Neural progenitor cell (in vitro differentiated cells): ENCODE measurements at regions not wholly inside any gene's neighbourhood (a gene's known extent, or its start where the extent isn't known, plus 50 kb on each side); places are given as distances from the start of the nearest gene placed in this dataset.
"Not testable (repeated sequence)": the region's sequence is repeated elsewhere in the genome, so short reads cannot be mapped to it uniquely, and the experiment has no call there.

Source experiments
- DNase-seq: peaks from one replicate; pipeline ENCODE4 v3.0.0-alpha.2; 2016; ENCODE audit warnings: low spot score
- H2AFZ ChIP-seq: fragments of 200-600 bp; sonication (generic); replicated peaks from 2 replicates; pipeline ENCODE4 v1.6.1; 2016; ENCODE audit warnings: antibody characterized with exemption
- H3F3A ChIP-seq: fragments of 200-600 bp; sonication (generic); 2 replicates; pipeline ENCODE4 v1.6.1; 2016; ENCODE audit warnings: antibody characterized with exemption, low read depth
- H3K27ac ChIP-seq: fragments of 200-600 bp; sonication (generic); 2 replicates; pipeline ENCODE4 v1.5.1; 2016; ENCODE audit warnings: mild to moderate bottlenecking
- H3K27me3 ChIP-seq: fragments of 200-600 bp; sonication (generic); 2 replicates; pipeline ENCODE4 v1.6.1; 2016; ENCODE audit warnings: mild to moderate bottlenecking, moderate library complexity
- H3K36me3 ChIP-seq: fragments of 200-600 bp; sonication (generic); 2 replicates; pipeline ENCODE4 v1.5.1; 2016
- H3K4me1 ChIP-seq: fragments of 200-600 bp; sonication (generic); 2 replicates; pipeline ENCODE4 v1.6.1; 2016; ENCODE audit warnings: mixed run types
- H3K4me2 ChIP-seq: fragments of 200-600 bp; sonication (generic); 2 replicates; pipeline ENCODE4 v1.6.1; 2016
- H3K4me3 ChIP-seq: fragments of 200-600 bp; sonication (generic); 2 replicates; pipeline ENCODE4 v1.5.1; 2016
- H3K79me2 ChIP-seq: fragments of 200-600 bp; sonication (generic); 2 replicates; pipeline ENCODE4 v1.6.1; 2016; ENCODE audit warnings: low read depth
- H3K9ac ChIP-seq: fragments of 200-600 bp; sonication (generic); 2 replicates; pipeline ENCODE4 v1.6.1; 2016
- H3K9me3 ChIP-seq: fragments of 200-600 bp; sonication (generic); 2 replicates; pipeline ENCODE4 v1.5.1; 2016; ENCODE audit warnings: low read depth
- H4K20me1 ChIP-seq: fragments of 200-600 bp; sonication (generic); 2 replicates; pipeline ENCODE4 v1.6.1; 2016; ENCODE audit warnings: low read depth
- H3K27ac Mint-ChIP-seq: 3 replicates; pipeline ENCODE4 v1.8.0; 2021; ENCODE audit warnings: mixed read lengths
- H3K27me3 Mint-ChIP-seq: 2 replicates; pipeline ENCODE4 v1.8.0; 2022; ENCODE audit warnings: low read depth, mild to moderate bottlenecking, inconsistent platforms, moderate library complexity, mixed read lengths; ENCODE audit not compliant: insufficient read depth
- H3K36me3 Mint-ChIP-seq: 3 replicates; pipeline ENCODE4 v1.8.0; 2021; ENCODE audit warnings: mixed read lengths
- H3K4me1 Mint-ChIP-seq: 3 replicates; pipeline ENCODE4 v1.8.0; 2021; ENCODE audit warnings: mixed read lengths
- H3K4me3 Mint-ChIP-seq: 3 replicates; pipeline ENCODE4 v1.8.0; 2021; ENCODE audit warnings: mild to moderate bottlenecking, moderate library complexity, mixed read lengths
- H3K9me3 Mint-ChIP-seq: 3 replicates; pipeline ENCODE4 v1.8.0; 2020; ENCODE audit warnings: mixed read lengths
- EZH2 ChIP-seq: fragments of 200-600 bp; sonication (generic); IDR thresholded peaks from 2 replicates; pipeline ENCODE4 v1.6.1; 2017; ENCODE audit warnings: antibody characterized with exemption, mild to moderate bottlenecking, moderate library complexity
- EZH2phosphoT487 ChIP-seq: fragments of 200-600 bp; sonication (generic); IDR thresholded peaks from 2 replicates; pipeline ENCODE4 v1.6.1; 2017; ENCODE audit warnings: antibody characterized with exemption
- TF ChIP-seq, protein P1 (sequence below): fragments of 200-600 bp; sonication (generic); IDR thresholded peaks from 2 replicates; pipeline ENCODE4 v1.5.1; 2017; ENCODE audit warnings: antibody characterized with exemption, mild to moderate bottlenecking

DNA sequence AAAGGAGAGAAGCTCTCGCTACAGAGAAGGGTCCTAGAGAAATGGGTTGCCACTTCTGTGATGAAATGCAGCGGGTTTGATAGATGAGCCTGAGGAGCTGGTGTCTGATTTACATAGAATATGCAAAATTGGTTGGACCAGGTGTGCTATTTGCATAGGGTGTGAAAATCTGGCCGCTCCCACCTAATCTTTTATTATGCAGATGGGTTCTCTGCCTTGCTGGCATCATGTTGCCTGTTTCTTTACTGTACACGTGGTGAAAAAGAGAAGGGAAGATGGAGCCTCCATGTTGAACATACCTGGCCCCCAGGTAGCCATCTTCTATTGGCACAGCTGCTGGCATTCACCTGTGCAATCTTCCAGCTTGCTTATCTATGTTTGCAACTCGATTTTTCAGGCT is 212.2 kb downstream of the ANKRD7 start:
- H3K36me3 Mint-ChIP-seq: no peaks in the 10 kb centered on the region
- no peak for DNase-seq
- no peaks in the 10 kb centered on the region for H3F3A ChIP-seq

GRCh38 chr7:118449030-118449429 is 224.5 kb downstream of the ANKRD7 start:
- H3K4me1 ChIP-seq, H2AFZ ChIP-seq, H3K27me3 ChIP-seq, H3K4me1 Mint-ChIP-seq, H3K36me3 Mint-ChIP-seq, H3K9ac ChIP-seq, H3K4me2 ChIP-seq, H3K9me3 ChIP-seq, H3K79me2 ChIP-seq, H3K36me3 ChIP-seq, H3K27ac Mint-ChIP-seq, H3K27ac ChIP-seq, DNase-seq, H3K27me3 Mint-ChIP-seq, H3K4me3 ChIP-seq, H4K20me1 ChIP-seq, H3K4me3 Mint-ChIP-seq, H3F3A ChIP-seq, H3K9me3 Mint-ChIP-seq: not testable (repeated sequence)

More for the DNA sequence above, 212.2 kb downstream of the ANKRD7 start:
- H2AFZ ChIP-seq: no peak overlapping the region
- no peak overlapping the region for H3K27ac ChIP-seq
- TF ChIP-seq EZH2phosphoT487 (no peak), EZH2 (no peak)
- TF ChIP-seq, protein P1, sequence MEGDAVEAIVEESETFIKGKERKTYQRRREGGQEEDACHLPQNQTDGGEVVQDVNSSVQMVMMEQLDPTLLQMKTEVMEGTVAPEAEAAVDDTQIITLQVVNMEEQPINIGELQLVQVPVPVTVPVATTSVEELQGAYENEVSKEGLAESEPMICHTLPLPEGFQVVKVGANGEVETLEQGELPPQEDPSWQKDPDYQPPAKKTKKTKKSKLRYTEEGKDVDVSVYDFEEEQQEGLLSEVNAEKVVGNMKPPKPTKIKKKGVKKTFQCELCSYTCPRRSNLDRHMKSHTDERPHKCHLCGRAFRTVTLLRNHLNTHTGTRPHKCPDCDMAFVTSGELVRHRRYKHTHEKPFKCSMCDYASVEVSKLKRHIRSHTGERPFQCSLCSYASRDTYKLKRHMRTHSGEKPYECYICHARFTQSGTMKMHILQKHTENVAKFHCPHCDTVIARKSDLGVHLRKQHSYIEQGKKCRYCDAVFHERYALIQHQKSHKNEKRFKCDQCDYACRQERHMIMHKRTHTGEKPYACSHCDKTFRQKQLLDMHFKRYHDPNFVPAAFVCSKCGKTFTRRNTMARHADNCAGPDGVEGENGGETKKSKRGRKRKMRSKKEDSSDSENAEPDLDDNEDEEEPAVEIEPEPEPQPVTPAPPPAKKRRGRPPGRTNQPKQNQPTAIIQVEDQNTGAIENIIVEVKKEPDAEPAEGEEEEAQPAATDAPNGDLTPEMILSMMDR: no peak
- no peak overlapping the region for H3K4me2 ChIP-seq
- no peaks in the 10 kb centered on the region for H4K20me1 ChIP-seq
- Mint-ChIP-seq H3K27ac (no peak overlapping the region), H3K4me1 (no peaks in the 10 kb centered on the region), H3K9me3 (peaks cover 4% of the 10 kb centered on the region), H3K4me3 (no peak overlapping the region), H3K27me3 (no peaks in the 10 kb centered on the region)
- no peak overlapping the region for H3K9ac ChIP-seq
- H3K4me1 ChIP-seq: no peaks in the 10 kb centered on the region
- H3K79me2 ChIP-seq: no peaks in the 10 kb centered on the region
- H3K36me3 ChIP-seq: no peaks in the 10 kb centered on the region
- H3K9me3 ChIP-seq: no peaks in the 10 kb centered on the region
- H3K4me3 ChIP-seq: no peak overlapping the region
- H3K27me3 ChIP-seq: no peaks in the 10 kb centered on the region

DNA sequence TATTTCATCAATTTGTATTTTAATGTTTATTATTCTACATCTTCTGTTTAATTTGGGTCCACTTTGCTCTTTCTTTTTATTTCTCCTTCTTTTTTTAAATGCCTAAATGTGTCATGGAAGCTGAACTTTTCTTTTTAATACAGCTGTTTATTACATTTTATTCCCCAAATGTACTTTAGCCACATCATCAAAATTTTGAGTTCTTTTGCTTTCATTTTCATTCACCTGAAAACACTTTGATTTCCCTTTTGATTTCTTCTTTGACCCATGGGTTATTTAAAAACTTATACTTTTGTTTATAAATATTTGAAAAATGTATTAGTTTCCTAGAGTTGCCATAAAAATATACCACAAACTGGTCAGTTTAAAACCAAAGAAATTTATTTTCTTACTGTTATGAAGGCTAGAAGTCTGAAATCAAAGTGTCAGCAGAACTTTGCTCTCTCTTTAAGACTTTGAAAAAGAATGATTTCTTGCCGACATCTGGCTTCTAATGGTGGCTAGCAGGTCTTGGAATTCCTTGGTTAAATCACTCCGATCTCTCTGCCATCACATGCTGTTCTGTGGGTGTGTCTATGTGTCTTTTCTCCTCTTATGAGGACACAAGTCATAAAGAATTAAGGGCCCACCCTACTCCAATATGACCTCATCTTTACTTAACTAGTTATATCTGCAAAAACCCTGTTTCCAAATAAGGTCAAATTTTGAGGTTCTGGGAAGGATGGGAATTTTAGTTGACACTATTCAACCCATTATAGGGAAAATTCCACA is 225.5 kb downstream of the ANKRD7 start:
- no peak overlapping the region for H3K9ac ChIP-seq
- DNase-seq: no peak
- H3K27me3 ChIP-seq: no peaks in the 10 kb centered on the region
- no peaks in the 10 kb centered on the region for H3K36me3 ChIP-seq
- no peak overlapping the region for H3K4me3 ChIP-seq
- H3K4me2 ChIP-seq: no peak overlapping the region
- H3K27ac ChIP-seq: no peak overlapping the region
- H2AFZ ChIP-seq: no peak overlapping the region
- no peaks in the 10 kb centered on the region for H4K20me1 ChIP-seq
- Mint-ChIP-seq H3K9me3 (no peaks in the 10 kb centered on the region), H3K4me1 (no peaks in the 10 kb centered on the region), H3K36me3 (no peaks in the 10 kb centered on the region), H3K27me3 (no peaks in the 10 kb centered on the region), H3K4me3 (no peak overlapping the region), H3K27ac (no peak overlapping the region)
- no peaks in the 10 kb centered on the region for H3K9me3 ChIP-seq
- H3K79me2 ChIP-seq: no peaks in the 10 kb centered on the region
- no peaks in the 10 kb centered on the region for H3K4me1 ChIP-seq
- no peak for TF ChIP-seq EZH2phosphoT487
- TF ChIP-seq, protein P1: no peak
- H3F3A ChIP-seq: no peaks in the 10 kb centered on the region

GRCh38 chr7:118452128-118452527 is 227.6 kb downstream of the ANKRD7 start:
- Histone ChIP-seq H3K27me3 (no peaks in the 10 kb centered on the region), H3K4me1 (no peaks in the 10 kb centered on the region), H3K4me3 (no peak overlapping the region), H3K9ac (no peak overlapping the region), H3F3A (no peaks in the 10 kb centered on the region), H3K9me3 (no peaks in the 10 kb centered on the region), H3K36me3 (no peaks in the 10 kb centered on the region), H2AFZ (no peak overlapping the region), H3K79me2 (no peaks in the 10 kb centered on the region), H4K20me1 (no peaks in the 10 kb centered on the region), H3K27ac (no peak overlapping the region), H3K4me2 (no peak overlapping the region)
- H3K4me1 Mint-ChIP-seq: no peaks in the 10 kb centered on the region
- TF ChIP-seq EZH2phosphoT487 (no peak), EZH2 (no peak)
- no peaks in the 10 kb centered on the region for H3K9me3 Mint-ChIP-seq
- no peak overlapping the region for H3K4me3 Mint-ChIP-seq
- H3K36me3 Mint-ChIP-seq: no peaks in the 10 kb centered on the region
- H3K27me3 Mint-ChIP-seq: no peaks in the 10 kb centered on the region
- no peak for DNase-seq
- H3K27ac Mint-ChIP-seq: no peak overlapping the region
